Immature natural killer cell (primary cell): ENCODE measurements at regions not wholly inside any gene's neighbourhood (a gene's known extent, or its start where the extent isn't known, plus 50 kb on each side); places are given as distances from the start of the nearest gene placed in this dataset.
A peak's percentile ranks its signal among the peaks of the same experiment; 100 is the strongest.
"Not testable (repeated sequence)": the region's sequence is repeated elsewhere in the genome, so short reads cannot be mapped to it uniquely, and the experiment has no call there.

Experiments used
- DNase-seq, 3 donors: peaks; one replicate each; pipeline ENCODE4 v3.0.0; 2022; ENCODE audit warnings: mixed read lengths in 1 of 3
- H3K27ac Mint-ChIP-seq, 6 donors: one replicate each; pipeline ENCODE4 v1.8.0; 2020; ENCODE audit warnings: mixed read lengths in 6 of 6, mild to moderate bottlenecking in 5 of 6, inconsistent platforms in 4 of 6, moderate library complexity in 3 of 6
- H3K27me3 Mint-ChIP-seq, 3 donors: one replicate each; pipeline ENCODE4 v1.8.0; 2020 to 2021; ENCODE audit warnings: low read depth in 3 of 3, mild to moderate bottlenecking in 3 of 3, mixed read lengths in 3 of 3, moderate library complexity in 3 of 3, inconsistent platforms in 1 of 3
- H3K36me3 Mint-ChIP-seq, 3 donors: one replicate each; pipeline ENCODE4 v1.8.0; 2020; ENCODE audit warnings: mixed read lengths in 3 of 3, inconsistent platforms in 2 of 3, mild to moderate bottlenecking in 2 of 3
- H3K4me1 Mint-ChIP-seq, 2 donors: one replicate each; pipeline ENCODE4 v1.8.0; 2020; ENCODE audit warnings: inconsistent platforms in 2 of 2, mild to moderate bottlenecking in 2 of 2, mixed read lengths in 2 of 2, moderate library complexity in 1 of 2
- H3K4me3 Mint-ChIP-seq, 5 donors: one replicate each; pipeline ENCODE4 v1.8.0; 2020; ENCODE audit warnings: mild to moderate bottlenecking in 5 of 5, mixed read lengths in 5 of 5, inconsistent platforms in 3 of 5, moderate library complexity in 3 of 5
- H3K9me3 Mint-ChIP-seq, 6 donors: one replicate each; pipeline ENCODE4 v1.8.0; 2020; ENCODE audit warnings: mild to moderate bottlenecking in 6 of 6, mixed read lengths in 6 of 6, inconsistent platforms in 4 of 6, moderate library complexity in 3 of 6

DNA sequence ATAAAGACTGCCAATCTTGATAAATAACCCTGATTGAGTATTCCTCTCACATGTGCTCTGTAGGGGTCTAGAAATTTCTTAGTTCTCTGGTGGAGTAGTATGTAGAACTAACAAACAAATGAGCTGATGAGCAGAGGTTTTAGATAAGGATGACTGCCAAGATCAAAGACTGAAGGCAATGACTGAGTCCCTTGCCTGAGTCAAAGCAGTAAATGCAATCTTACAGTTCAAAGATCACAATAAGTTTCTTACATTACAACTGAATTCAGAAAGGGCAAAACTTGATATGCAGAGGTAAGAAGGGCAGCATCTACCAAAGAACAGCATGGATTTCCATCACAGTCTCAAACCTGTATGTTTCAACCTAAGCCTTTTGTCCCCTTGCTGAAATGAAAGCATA is 172.2 kb upstream of the POU1F1 start:
- no peaks in the 10 kb centered on the region for H3K4me1 Mint-ChIP-seq
- no peak overlapping the region for H3K4me3 Mint-ChIP-seq
- peaks cover 3 to 22% (median 13%) of the 10 kb centered on the region in 6 donors for H3K9me3 Mint-ChIP-seq
- H3K36me3 Mint-ChIP-seq: no peaks in the 10 kb centered on the region
- H3K27me3 Mint-ChIP-seq: peaks cover 0 to 5% (median 4%) of the 10 kb centered on the region in 3 donors
- H3K27ac Mint-ChIP-seq: no peak overlapping the region
- DNase-seq: no peak

DNA sequence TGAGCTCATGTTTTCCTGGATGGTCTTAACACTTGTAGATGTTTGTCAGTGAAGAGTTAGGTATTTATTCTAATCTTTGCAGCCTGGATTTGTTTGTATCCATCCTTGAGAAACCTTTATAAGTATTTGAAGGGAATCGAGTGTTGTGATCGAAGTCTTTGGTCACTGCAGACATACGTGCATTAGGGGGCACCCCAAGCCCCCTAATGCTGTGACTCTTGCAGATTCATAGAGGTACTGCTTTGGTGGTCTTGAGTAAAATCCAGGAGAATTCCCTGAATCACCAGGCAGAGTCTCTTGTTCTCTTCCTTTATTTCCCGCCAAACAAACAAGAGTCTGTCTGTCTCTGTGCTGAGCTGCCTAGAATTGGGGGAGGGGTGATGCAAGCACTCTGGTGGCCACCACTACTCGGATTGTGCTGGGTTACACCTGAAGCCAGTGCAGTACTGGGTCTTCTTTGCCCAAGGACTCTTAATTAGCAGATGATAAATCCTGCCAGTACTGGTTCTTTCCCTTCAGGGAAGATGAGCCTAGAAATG is 170.5 kb upstream of the POU1F1 start:
- H3K36me3 Mint-ChIP-seq: no peaks in the 10 kb centered on the region
- DNase-seq: no peak
- no peaks in the 10 kb centered on the region for H3K4me1 Mint-ChIP-seq
- no peak overlapping the region for H3K4me3 Mint-ChIP-seq
- H3K9me3 Mint-ChIP-seq: peaks cover 0 to 18% (median 13%) of the 10 kb centered on the region in 6 donors
- H3K27ac Mint-ChIP-seq: no peak overlapping the region
- H3K27me3 Mint-ChIP-seq: peaks cover 0 to 4% (median 2%) of the 10 kb centered on the region in 3 donors

DNA sequence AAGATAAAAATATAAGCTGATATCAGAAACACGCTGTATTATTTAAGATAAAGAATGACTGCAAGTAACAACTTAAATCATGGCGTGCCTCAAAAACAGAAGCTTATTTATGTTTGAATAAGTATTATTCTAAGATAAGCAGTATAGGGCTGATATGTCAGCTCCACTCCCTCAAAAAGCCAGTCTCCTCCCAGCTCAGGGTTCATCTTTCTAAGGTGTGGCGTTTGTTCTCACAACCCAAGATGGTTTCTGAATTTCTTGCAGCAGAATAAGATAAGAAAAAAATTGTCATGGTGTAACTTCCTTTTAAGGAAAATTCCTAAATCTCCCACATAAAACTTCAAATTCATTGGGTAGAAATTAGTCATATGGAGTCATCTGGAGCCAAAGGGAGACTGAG is 166.1 kb upstream of the POU1F1 start:
- DNase-seq: no peak
- Mint-ChIP-seq H3K27ac (no peak overlapping the region), H3K36me3 (no peaks in the 10 kb centered on the region), H3K27me3 (peaks cover 0 to 4% (median 0%) of the 10 kb centered on the region in 3 donors), H3K9me3 (peaks cover 0 to 13% (median 5%) of the 10 kb centered on the region in 6 donors), H3K4me3 (no peak overlapping the region), H3K4me1 (no peaks in the 10 kb centered on the region)

DNA sequence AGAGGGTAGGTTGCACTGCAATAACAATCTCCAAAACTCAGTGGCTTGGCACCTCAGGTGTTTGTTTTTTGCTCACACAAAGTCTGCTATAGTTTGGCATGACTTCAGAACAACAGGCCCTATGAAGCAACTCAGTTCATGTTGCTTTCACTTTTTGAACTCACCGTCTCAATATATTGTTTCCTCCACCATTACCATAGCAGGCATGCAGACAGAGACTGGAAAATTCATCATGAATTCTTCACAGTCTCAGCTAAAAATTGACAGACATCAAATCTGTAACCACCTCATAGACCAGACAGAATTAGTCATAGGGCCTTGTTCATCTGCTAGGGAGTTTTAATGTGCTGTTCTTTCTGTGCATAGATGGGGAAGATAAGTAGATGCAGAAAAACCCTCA is 161.4 kb upstream of the POU1F1 start:
- H3K4me3 Mint-ChIP-seq: no peak overlapping the region

DNA sequence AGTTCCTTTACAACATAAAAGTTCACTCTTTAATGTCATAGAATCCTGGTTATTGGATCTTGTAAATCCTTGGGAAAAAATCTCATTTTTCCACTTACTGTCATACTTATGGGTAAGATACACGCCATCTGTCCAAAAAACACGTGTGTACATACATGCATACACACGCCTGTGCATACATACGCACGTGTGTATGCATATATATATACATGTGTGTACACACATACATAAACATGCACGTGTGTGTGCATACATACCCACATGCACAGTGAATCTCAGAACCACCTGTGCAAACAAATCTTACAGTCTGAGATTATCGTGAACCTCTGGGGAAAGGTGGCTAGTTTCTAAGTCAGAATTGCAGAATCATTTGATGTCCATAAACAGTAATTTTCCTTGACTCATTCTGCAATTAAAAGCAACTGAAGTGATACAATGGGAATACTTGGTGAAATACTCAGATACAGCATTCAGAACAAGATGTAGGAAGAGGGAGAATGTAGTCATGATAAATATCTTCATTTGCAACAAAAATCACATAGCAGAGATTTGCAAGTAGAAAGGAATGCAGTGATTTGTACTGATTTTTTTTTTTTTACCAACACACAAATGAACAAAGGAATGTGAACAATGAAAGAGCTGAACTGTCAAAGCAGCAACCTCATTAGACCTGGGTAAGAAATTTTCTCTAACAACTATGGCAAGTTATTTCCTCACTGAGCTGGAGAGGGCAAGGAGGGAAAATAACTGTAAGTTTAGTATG is 160.6 kb upstream of the POU1F1 start:
- Mint-ChIP-seq H3K4me1 (no peaks in the 10 kb centered on the region), H3K4me3 (no peak overlapping the region), H3K27ac (no peak overlapping the region), H3K36me3 (no peaks in the 10 kb centered on the region), H3K9me3 (peaks cover 0 to 6% (median 1%) of the 10 kb centered on the region in 6 donors), H3K27me3 (peaks cover 0 to 1% (median 0%) of the 10 kb centered on the region in 3 donors)
- DNase-seq: no peak

More for the DNA sequence above, 161.4 kb upstream of the POU1F1 start:
- H3K36me3 Mint-ChIP-seq: no peaks in the 10 kb centered on the region
- peaks cover 0 to 6% (median 1%) of the 10 kb centered on the region in 6 donors for H3K9me3 Mint-ChIP-seq
- DNase-seq: no peak
- no peaks in the 10 kb centered on the region for H3K4me1 Mint-ChIP-seq
- H3K27me3 Mint-ChIP-seq: peaks cover 0 to 1% (median 0%) of the 10 kb centered on the region in 3 donors
- no peak overlapping the region for H3K27ac Mint-ChIP-seq

DNA sequence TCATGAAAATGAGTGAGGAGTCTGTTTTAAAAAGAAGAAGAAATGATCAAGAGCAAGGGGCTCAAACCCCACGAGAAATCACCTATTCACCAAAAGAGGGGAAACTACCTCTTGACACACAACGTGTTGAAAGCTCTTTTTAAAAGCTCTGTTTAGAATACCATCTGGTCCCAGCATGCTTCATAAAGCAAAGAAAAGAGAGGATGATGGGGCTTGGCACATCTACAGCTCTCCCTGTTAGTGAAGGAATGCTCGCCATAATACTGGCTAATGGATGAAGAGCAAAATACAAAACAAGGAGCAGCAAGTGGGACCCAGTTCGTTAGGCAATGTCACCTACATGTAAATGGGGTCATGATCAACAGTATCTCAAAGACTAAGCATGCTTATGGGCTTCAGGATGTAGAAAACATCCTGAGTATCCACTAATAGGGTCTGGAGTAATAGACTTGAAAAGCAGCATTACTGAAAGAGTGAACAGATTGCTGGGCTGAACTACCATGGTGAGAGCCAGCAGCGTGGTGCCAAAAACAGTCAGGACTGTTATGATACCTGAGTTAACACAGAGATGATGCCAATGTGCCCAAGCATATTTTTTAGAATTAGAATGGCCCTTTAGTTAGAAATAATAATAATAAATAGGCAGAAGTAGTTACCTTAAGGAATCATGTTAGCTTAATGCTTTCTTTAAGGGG is 159.7 kb upstream of the POU1F1 start:
- no peak overlapping the region for H3K4me3 Mint-ChIP-seq
- H3K4me1 Mint-ChIP-seq: no peaks in the 10 kb centered on the region
- peaks cover 0 to 6% (median 3%) of the 10 kb centered on the region in 6 donors for H3K9me3 Mint-ChIP-seq
- peaks cover 0 to 1% (median 0%) of the 10 kb centered on the region in 3 donors for H3K27me3 Mint-ChIP-seq
- DNase-seq: no peak
- no peak overlapping the region for H3K27ac Mint-ChIP-seq
- no peaks in the 10 kb centered on the region for H3K36me3 Mint-ChIP-seq

DNA sequence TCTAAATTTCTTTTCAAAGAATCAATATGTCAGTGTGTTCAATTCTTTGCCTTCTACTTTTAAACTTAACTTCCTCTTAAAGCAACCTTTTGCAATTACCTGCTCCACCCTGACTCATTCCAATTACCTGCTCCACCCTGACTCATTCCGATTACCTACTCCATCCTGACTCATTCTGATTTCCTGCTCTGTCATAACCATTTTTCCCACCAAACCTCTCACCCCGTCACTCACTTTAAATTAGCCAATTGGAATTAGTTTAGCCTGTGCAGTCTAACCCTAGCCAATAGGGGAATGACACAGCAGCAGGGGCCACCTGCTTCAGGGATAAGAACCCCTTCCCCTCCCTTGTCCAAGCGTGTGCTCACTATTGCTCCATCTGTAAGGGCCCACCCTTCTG is 157.1 kb upstream of the POU1F1 start:
- not testable (repeated sequence) for H3K4me1 Mint-ChIP-seq

DNA sequence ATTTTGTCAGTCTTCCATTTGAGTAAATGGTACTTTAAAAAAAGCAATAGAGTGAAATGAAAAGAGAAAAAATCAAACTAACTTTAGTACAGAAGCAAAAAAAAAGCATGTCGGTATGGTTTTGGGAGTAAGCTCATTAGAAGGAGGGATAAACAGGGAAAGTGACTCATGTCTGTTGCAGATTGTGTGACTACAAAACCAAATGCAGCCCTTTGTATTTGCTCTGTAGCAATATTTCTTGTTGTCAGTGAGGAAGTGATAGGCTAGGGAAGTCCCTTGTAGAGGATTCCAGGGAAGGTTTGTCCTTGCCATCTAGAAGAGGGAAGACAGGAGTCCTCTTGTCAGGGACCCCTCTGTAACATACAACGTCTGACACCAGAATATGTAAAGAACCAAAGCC is 150.5 kb upstream of the POU1F1 start:
- no peak for DNase-seq
- Mint-ChIP-seq H3K4me3 (no peak overlapping the region), H3K27me3 (peaks cover 0 to 2% (median 0%) of the 10 kb centered on the region in 3 donors), H3K4me1 (no peaks in the 10 kb centered on the region), H3K36me3 (peaks cover 0 to 6% (median 0%) of the 10 kb centered on the region in 3 donors), H3K27ac (peak overlapping the region in 1 of 6 donors; percentile 5), H3K9me3 (peaks cover 3 to 28% (median 7%) of the 10 kb centered on the region in 6 donors)

More for the DNA sequence above, 157.1 kb upstream of the POU1F1 start:
- H3K4me3 Mint-ChIP-seq, H3K27me3 Mint-ChIP-seq, DNase-seq, H3K27ac Mint-ChIP-seq, H3K36me3 Mint-ChIP-seq: not testable (repeated sequence)
- peaks cover under 1 to 13% (median 5%) of the 10 kb centered on the region in 6 donors for H3K9me3 Mint-ChIP-seq

DNA sequence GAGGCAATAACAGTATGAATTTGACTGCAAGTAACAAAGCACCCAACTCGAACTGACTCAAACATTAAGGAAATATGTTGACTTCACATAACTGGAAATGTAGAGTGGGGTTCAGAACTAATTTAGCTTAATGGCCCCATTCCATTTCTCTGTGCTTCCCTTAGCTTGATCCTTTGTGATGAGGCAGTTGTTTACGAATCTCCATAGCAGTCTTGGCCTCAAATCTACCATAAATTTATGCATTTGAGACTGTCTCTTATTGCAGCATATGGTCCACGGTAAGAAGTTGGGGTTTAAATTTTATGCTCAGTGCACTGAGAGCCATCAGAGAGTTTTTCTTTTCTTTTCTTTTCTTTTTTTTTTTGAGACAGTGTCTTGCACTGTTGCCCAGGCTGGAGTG is 148.7 kb upstream of the POU1F1 start:
- no peak overlapping the region for H3K4me3 Mint-ChIP-seq
- H3K9me3 Mint-ChIP-seq: peaks cover 2 to 21% (median 4%) of the 10 kb centered on the region in 6 donors
- H3K27me3 Mint-ChIP-seq: peaks cover 0 to 2% (median 0%) of the 10 kb centered on the region in 3 donors
- DNase-seq: no peak
- no peaks in the 10 kb centered on the region for H3K36me3 Mint-ChIP-seq
- H3K27ac Mint-ChIP-seq: no peak overlapping the region
- no peaks in the 10 kb centered on the region for H3K4me1 Mint-ChIP-seq

DNA sequence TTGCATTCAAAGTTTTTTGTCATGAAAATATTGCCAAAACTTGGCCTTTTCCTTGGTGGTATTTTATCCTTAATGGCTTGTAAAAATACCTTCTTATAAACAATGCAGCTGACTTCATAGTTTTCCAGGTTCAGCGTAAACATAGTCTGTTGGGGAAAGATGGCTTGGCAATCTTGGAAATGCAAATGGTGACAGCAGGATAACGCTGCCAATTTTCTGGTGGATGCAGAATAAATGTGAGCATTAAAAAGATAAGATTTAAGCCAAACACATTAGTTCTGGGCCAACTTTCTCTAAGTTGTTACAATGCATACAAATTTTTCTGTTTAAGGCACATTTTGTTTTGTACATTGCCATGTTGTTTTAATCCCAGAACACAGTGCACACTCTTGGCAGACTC is 147.0 kb upstream of the POU1F1 start:
- H3K4me1 Mint-ChIP-seq: no peaks in the 10 kb centered on the region
- H3K4me3 Mint-ChIP-seq: no peak overlapping the region
- no peak overlapping the region for H3K27ac Mint-ChIP-seq
- H3K36me3 Mint-ChIP-seq: no peaks in the 10 kb centered on the region
- no peaks in the 10 kb centered on the region for H3K27me3 Mint-ChIP-seq
- peaks cover 0 to 17% (median 2%) of the 10 kb centered on the region in 6 donors for H3K9me3 Mint-ChIP-seq
- no peak for DNase-seq

DNA sequence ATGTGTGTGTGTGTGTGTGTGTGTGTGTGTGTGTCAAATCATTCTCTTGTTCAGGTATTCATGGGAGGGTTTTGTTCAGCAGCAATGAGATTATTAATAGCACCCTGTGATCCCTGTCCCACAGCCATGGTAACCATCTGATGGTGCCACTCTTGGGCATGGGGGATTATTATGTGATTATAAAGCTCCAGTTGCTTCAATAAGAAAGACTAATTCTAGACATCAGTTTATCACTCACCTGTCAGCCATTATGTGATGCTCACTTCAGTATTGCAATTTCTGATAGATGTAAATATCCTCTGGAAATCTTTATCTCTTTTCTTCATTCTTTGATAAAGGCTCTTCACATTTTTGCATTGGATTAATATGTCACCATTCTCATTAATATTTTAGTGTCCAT is 145.9 kb upstream of the POU1F1 start:
- H3K9me3 Mint-ChIP-seq: peaks cover 0 to 18% (median under 1%) of the 10 kb centered on the region in 6 donors
- H3K27ac Mint-ChIP-seq: no peak overlapping the region
- no peaks in the 10 kb centered on the region for H3K27me3 Mint-ChIP-seq
- no peaks in the 10 kb centered on the region for H3K36me3 Mint-ChIP-seq
- no peak overlapping the region for H3K4me3 Mint-ChIP-seq
- no peak for DNase-seq
- no peaks in the 10 kb centered on the region for H3K4me1 Mint-ChIP-seq

DNA sequence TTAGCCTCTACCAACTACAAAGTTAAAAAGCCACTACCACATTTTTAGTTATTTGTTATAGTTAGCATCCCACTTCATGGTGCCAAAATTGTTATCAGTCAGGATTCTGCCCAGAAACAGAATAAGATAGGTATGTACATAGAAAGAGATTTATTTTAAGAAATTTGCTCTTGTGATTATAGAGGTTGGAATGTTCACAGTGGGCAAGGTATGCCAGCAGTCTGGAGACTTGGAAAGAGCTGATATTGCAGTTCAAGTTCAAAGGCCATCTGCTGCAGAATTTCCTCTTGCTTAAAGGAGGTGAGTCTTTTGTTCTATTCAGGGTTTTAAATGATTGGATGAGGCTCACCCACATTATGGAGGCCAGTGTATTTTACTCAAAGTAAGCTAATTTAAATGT is 143.8 kb upstream of the POU1F1 start:
- Mint-ChIP-seq H3K27ac (no peak overlapping the region), H3K4me1 (no peaks in the 10 kb centered on the region), H3K4me3 (no peak overlapping the region), H3K27me3 (no peaks in the 10 kb centered on the region), H3K36me3 (no peaks in the 10 kb centered on the region), H3K9me3 (peaks cover 0 to 15% (median 2%) of the 10 kb centered on the region in 6 donors)
- no peak for DNase-seq

DNA sequence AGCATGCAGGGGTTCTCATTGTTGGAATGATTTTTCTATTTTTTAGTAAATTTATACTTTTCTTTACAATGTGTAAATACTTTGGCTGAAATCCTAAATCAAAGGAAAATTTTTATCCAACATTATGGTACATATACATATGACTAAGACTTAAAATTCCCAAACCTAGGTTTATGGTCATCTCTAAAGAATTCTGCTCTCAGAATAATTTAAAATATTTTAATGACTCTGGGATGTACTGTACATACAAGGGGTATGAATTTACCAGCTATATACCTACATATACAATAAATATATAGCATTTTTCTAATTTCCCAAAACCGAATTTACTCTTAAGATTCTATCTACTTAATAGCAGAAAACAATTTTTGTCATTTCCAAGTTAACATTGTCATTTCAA is 137.9 kb upstream of the POU1F1 start:
- Mint-ChIP-seq H3K27me3 (no peaks in the 10 kb centered on the region), H3K4me1 (no peaks in the 10 kb centered on the region), H3K9me3 (peaks cover 0 to 11% (median 4%) of the 10 kb centered on the region in 6 donors), H3K36me3 (no peaks in the 10 kb centered on the region), H3K4me3 (no peak overlapping the region), H3K27ac (no peak overlapping the region)
- DNase-seq: no peak

DNA sequence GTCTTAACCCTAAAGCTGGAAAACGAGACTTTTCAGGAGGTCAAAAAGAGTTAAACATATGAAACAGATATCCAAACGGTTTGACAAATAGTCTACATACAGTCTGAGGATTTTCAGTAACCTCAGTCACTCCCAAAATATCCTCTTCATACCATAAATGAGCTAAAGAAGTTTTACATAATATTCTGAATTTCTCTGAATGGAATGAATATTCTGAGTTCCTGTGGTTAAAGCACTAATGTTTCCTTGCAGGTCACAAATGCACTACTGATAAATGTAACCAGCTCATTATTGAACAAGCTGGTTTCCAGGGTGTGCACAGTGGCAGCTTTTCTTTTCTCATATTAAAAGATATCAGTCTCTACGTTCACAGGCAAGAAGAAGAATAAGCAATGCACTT is 137.4 kb upstream of the POU1F1 start:
- H3K27ac Mint-ChIP-seq: no peak overlapping the region
- no peaks in the 10 kb centered on the region for H3K36me3 Mint-ChIP-seq
- no peaks in the 10 kb centered on the region for H3K27me3 Mint-ChIP-seq
- no peaks in the 10 kb centered on the region for H3K4me1 Mint-ChIP-seq
- H3K9me3 Mint-ChIP-seq: peaks cover 0 to 11% (median 4%) of the 10 kb centered on the region in 6 donors
- H3K4me3 Mint-ChIP-seq: no peak overlapping the region
- DNase-seq: no peak
